ENCODE measurements at regions not wholly inside any gene's neighbourhood (a gene's known extent, or its start where the extent isn't known, plus 50 kb on each side); places are given as distances from the start of the nearest gene placed in this dataset.

DNA sequence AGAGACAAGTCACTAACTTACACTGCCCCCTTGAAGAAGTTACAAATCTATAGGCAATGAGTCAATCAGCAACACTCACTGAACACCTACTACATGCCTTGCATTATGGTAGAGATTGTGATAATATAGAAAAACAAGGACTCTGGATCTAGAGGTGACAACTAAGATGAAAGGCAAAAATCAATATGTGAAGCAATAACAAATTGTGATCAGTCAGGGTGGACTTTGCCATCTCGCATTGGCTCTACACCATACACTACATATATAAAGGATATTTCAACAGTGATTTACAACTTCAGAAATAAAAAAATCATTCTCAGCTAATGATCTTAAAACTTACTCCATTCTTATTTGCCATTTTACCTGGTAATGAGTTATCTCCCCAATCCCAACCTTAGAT is 210.7 kb upstream of the CD96 start:
- H4K20me1 ChIP-seq (replicated peaks in 1 of 2; ENCODE audit: control insufficient read depth in 1 of 2, insufficient read depth in 2 of 2, low read length in 2 of 2): no peaks in the 10 kb centered on the region
- no peak overlapping the region for H3K56ac ChIP-seq (replicated peaks; ENCODE audit: insufficient read length, low read depth, low read length)
- 85% methylated on average over 1 of the region's 1 CpG; no CpG with 5 or more reads in 1 of the 2 experiments for WGBS, 2 experiments (ENCODE audit: extremely low coverage in 1 of 2, insufficient coverage in 1 of 2, insufficient read length in 1 of 2, insufficient replicate concordance in 2 of 2, low coverage in 1 of 2, low lambda C conversion rate in 2 of 2, missing lambda C conversion rate in 1 of 2)
- H3K4me2 ChIP-seq (ENCODE audit: insufficient read depth in 1 of 2, low read depth in 2 of 2, low read length in 2 of 2): no peak overlapping the region
- no peak overlapping the region for H2BK120ac ChIP-seq (replicated peaks; ENCODE audit: low read depth, low read length)
- no peak overlapping the region for H3K27ac ChIP-seq (ENCODE audit: low read depth, low read length)
- no peak overlapping the region for H3K4ac ChIP-seq (replicated peaks; ENCODE audit: insufficient read length, low read depth, low read length)
- no peak overlapping the region for H3K14ac ChIP-seq (ENCODE audit: insufficient read length)
- H2AK5ac ChIP-seq (ENCODE audit: low read depth, low read length): no peak overlapping the region
- no peak overlapping the region for H4K5ac ChIP-seq (ENCODE audit: insufficient read length, low read depth, low read length)
- DNase-seq (ENCODE audit: low read depth in 1 of 2, low spot score in 2 of 2): no peak
- H3K9ac ChIP-seq (replicated peaks in 1 of 4; ENCODE audit: extremely low read depth in 1 of 4, low read depth in 3 of 4, low read length in 3 of 4): no peak overlapping the region
- H3K23ac ChIP-seq (ENCODE audit: insufficient read length): no peak overlapping the region
- no peak for FAIRE-seq
- no peaks in the 10 kb centered on the region for H3K23me2 ChIP-seq (ENCODE audit: low read depth, low read length)
- H2AFZ ChIP-seq (ENCODE audit: low read length): no peak overlapping the region
- no peak overlapping the region for H2BK5ac ChIP-seq (ENCODE audit: low read depth, low read length)
- no peak overlapping the region for H2BK12ac ChIP-seq (ENCODE audit: low read depth, low read length)
- no peak overlapping the region for H2BK20ac ChIP-seq (ENCODE audit: low read length)
- no peak overlapping the region for H4K8ac ChIP-seq (ENCODE audit: extremely low read depth, insufficient read depth, low read length)
- no peak overlapping the region for H3K4me3 ChIP-seq (ENCODE audit: extremely low read depth in 1 of 4, insufficient read depth in 2 of 4, low read depth in 3 of 4, low read length in 4 of 4)
- ChIA-PET CTCF (ENCODE audit: partially characterized antibody) (interaction anchor here (0.6 kb wide), 1 partner anchor 254 kb away, joined by 3 read pairs; no protein-coding TSS in a partner anchor), POLR2A (ENCODE audit: partially characterized antibody) (interaction anchor here (1.1 kb wide), 1 partner anchor 255 kb away, joined by 3 read pairs; no protein-coding TSS in a partner anchor)
- H3K36me3 ChIP-seq (ENCODE audit: control insufficient read depth in 2 of 4, insufficient read depth in 4 of 4, low read length in 3 of 4): no peaks in the 10 kb centered on the region
- H3K79me2 ChIP-seq (ENCODE audit: control insufficient read depth in 1 of 2, insufficient read depth in 2 of 2, low read length in 2 of 2): no peaks in the 10 kb centered on the region
- H2BK15ac ChIP-seq (ENCODE audit: low read length): no peak overlapping the region
- no peak overlapping the region for H4K91ac ChIP-seq (replicated peaks; ENCODE audit: insufficient read length, low read length)
- H3K4me1 ChIP-seq (replicated peaks in 1 of 4; ENCODE audit: control insufficient read depth in 3 of 4, insufficient read depth in 4 of 4, low read length in 3 of 4): peaks cover 0 to 3% (median 0%) of the 10 kb centered on the region in 4 experiments; a peak in 1 of 7 replicates
- H3K27me3 ChIP-seq (replicated peaks in 1 of 4; ENCODE audit: control insufficient read depth in 3 of 4, extremely low read depth in 1 of 4, insufficient read depth in 3 of 4, low read length in 3 of 4): peaks cover 0 to 2% (median 0%) of the 10 kb centered on the region in 4 experiments; a peak in 3 of 7 replicates
- no peaks in the 10 kb centered on the region for H3K9me3 ChIP-seq (ENCODE audit: insufficient read depth in 2 of 2, low read depth in 1 of 2, low read length in 1 of 2)
- H3K79me1 ChIP-seq (ENCODE audit: low read depth, low read length): no peaks in the 10 kb centered on the region
- no peak overlapping the region for H3K18ac ChIP-seq (ENCODE audit: extremely low read depth, low read length)
- TF ChIP-seq ASH2L (IDR thresholded peaks at IDR 0.05; ENCODE audit: low read length) (no peak), SAP30 (IDR thresholded peaks at IDR 0.05; ENCODE audit: insufficient read depth, insufficient replicate concordance, low read length) (no peak), CREB1 (IDR thresholded peaks at IDR 0.05) (no peak), SRF (IDR thresholded peaks at IDR 0.05; ENCODE audit: low read depth, low read length) (no peak), POU5F1 (IDR thresholded peaks at IDR 0.05; ENCODE audit: low read depth, low read length) (no peak), JUND (IDR thresholded peaks at IDR 0.05; ENCODE audit: low read length) (no peak), TAF1 (IDR thresholded peaks at IDR 0.05; ENCODE audit: low read depth, low read length) (no peak), ATF2 (IDR thresholded peaks at IDR 0.05; ENCODE audit: low read length) (no peak), CHD1 (IDR thresholded peaks at IDR 0.05; ENCODE audit: low read depth, low read length) (no peak), NRF1 (IDR thresholded peaks at IDR 0.05; ENCODE audit: low read depth, low read length) (no peak)

Measured in H1 (cell line).